HG03045 (cell line): ENCODE measurements at regions not wholly inside any gene's neighbourhood (a gene's known extent, or its start where the extent isn't known, plus 50 kb on each side); places are given as distances from the start of the nearest gene placed in this dataset.

Experiments used
- ATAC-seq: cut with Tn5 transposase; IDR thresholded peaks from one replicate; pipeline ENCODE4 v1.9.1; 2021; ENCODE audit warnings: mild to moderate bottlenecking, moderate library complexity; ENCODE audit not compliant: unreplicated experiment

- ATAC-seq = no peak
Observed at GRCh38 chr2:9681427-9681817, 50.6 kb upstream of the YWHAQ start.

DNA sequence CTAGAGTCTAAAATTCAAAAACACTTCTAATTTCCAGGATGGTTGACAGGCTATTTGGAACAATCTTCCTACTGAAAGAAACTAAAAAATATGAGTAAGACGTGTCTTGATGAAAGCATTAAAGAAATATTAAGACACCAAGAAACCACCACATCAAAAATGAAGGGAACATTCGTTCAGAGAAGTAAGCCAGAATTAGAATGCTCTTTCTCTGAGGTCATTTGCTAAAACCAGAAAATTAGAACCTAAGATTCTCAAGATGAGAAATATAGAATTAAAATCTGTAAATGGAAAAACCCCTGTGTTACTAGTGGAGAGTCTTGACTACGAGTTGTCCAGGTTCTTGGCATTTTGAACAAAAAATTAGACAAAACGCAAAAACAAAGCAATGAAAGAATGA lies 54.8 kb upstream of the YWHAQ start:
- no peak for ATAC-seq

- no peak for ATAC-seq
Observed at GRCh38 chr2:9686061-9686460, 55.3 kb upstream of the YWHAQ start.

- no peak for ATAC-seq
Observed at GRCh38 chr2:9690252-9690651, 59.5 kb upstream of the YWHAQ start.

DNA sequence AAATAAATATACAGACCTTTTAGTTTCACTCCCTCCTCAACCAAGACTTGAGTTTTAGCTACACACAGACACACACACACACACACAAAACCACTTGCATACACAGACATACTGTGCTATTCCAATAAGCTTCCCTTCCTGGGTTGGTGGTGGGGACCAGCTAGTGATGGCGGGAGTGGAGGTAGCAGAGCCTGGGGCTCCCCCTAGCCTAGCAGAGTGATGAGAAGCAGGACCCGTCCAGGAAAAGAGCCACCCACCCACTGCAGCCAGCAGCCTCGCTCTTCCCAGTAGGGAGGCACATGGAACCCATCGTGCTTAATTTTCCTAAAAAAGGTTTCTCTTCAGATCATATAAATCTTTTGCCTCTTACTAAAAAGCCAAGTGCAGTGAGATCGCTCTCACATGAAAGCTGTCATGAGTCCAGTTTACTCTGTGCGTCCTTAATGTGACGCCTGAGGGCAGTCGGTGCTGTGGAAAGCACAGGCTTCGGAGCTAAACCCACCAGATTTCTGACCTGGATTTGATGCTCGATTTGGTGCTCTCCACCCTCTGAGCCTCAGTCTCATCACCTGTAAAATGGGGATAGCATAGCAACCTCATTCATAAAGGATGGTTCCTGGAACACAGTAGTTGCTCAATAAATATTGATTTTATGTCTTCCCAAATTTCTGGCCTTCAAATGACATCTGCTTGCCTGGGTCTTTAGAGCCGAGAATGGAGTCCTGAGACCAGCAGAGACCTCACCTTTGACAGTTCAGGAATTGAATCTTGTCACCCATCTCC lies 60.1 kb upstream of the YWHAQ start:
- ATAC-seq = no peak

DNA sequence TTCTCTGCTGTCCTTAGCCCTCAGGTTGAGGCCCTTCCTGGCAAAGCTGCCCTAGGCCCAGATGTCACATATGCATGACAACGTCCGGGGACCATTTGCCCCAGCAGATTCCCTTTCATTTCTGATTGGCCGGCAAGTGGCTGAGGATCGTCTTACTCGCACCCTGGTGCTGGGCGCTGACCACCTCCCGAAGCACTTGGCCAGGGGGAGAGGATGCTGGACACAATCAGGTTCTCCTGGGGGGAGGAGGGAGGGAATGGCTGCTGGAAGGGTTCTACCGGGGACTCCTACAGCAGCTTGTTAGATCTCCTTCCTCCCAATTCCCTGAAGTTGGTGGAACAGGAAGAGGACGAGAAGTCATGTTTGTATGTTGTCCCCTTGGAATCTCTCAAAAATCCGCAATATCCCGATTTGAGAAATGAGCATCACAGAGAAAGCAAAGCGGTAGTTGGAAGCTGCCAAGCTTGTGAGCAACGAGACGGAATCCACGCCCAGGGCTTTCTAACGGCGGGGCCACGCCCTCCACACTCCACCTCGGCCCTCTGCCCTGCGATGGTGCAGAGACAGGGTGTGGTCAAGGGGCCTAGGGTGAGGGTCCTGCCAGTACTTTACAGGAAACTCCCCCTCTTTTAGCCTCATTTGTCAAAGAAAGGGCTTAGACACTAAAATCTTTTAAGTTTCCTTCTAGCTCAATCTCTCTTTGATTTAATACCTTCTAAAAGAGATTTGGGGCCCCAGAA lies 61.8 kb upstream of the YWHAQ start:
- no peak for ATAC-seq

DNA sequence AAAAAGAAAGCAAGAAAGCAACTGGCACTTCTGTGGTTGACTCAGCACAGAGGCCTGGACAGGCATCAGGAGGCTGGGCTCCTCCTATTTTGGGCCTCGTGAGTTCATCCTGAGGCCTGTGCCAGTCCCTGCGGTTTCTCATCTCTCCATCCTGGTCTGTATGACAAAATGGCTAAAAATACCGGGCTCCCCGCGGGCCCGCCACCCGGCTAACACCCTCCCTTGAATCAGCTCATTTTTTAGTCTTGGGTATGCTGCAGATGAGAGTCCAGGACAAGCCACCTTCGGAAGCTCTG lies 62.3 kb upstream of the YWHAQ start:
- no peak for ATAC-seq

DNA sequence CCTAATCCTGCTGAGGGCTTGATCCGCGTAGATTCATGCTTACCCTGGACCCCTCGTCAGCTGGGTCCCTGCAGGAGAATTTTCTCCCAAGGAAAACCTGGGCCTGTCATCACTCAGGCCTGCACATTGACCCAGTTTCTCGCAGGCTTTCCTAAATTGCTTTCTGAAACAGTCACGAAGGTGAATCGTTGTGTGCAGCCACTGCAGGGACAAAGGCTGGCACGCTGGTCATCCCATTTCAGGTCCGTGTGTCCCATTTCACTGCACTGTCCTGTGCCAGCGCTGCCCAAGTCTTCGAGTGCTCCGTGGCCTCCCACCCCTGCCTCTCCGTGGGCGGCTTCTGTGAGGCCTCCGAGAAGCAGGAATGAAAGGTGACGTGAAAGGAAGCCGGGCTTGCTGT lies 62.8 kb upstream of the YWHAQ start:
- no peak for ATAC-seq

- no peak for ATAC-seq
Observed at GRCh38 chr2:9694661-9695234, 64.0 kb upstream of the YWHAQ start.

- ATAC-seq = no peak
Observed at GRCh38 chr2:9695941-9696340, 65.1 kb upstream of the YWHAQ start.

DNA sequence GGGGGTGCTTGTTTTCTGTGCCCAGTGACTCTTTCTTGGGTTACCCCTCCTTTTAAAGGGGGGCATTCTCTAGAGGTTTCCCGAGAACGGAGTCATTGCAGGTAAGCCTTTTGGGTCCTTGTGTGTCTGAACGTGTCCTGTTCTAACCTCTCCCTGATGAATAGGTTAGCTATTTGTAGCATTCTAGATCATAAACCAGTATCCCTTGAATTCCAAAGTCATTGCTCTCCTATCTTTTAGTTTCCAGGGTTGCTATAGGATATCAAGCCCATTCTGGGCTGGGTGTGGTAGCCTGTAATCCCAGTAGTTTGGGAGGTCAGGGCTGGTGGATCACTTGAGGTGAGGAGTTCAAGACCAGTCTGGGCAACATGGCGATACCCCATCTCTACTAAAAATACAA lies 65.9 kb upstream of the YWHAQ start:
- no peak for ATAC-seq

- ATAC-seq = no peak
Observed at GRCh38 chr2:9697909-9698308, 67.1 kb upstream of the YWHAQ start.

GRCh38 chr2:9699139-9700108 lies 68.6 kb upstream of the YWHAQ start:
- ATAC-seq = no peak

GRCh38 chr2:9700109-9700495 lies 69.3 kb upstream of the YWHAQ start:
- no peak for ATAC-seq

DNA sequence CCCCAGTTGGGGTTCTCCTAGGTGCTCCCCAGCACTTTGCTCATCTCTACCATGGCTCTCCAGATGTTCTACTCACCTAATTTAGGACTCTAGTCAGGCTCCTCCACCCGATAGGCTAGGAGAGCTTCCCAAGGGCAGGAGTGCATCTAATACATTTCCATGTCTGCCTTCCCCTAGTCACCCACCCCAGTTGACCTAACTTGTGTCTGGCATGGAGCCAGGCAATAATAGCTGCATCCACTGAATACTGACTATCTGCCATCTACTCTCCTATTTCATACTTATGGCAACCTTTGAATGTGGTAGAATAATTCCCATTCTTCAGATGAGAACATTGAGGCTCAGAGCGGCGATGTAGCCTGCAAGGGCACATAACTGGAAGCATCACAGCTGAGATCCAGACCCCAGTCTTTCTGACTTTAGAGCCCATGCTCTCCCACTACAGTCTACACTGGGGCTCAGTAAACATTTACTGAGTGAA lies 71.8 kb upstream of the YWHAQ start:
- no peak for ATAC-seq

DNA sequence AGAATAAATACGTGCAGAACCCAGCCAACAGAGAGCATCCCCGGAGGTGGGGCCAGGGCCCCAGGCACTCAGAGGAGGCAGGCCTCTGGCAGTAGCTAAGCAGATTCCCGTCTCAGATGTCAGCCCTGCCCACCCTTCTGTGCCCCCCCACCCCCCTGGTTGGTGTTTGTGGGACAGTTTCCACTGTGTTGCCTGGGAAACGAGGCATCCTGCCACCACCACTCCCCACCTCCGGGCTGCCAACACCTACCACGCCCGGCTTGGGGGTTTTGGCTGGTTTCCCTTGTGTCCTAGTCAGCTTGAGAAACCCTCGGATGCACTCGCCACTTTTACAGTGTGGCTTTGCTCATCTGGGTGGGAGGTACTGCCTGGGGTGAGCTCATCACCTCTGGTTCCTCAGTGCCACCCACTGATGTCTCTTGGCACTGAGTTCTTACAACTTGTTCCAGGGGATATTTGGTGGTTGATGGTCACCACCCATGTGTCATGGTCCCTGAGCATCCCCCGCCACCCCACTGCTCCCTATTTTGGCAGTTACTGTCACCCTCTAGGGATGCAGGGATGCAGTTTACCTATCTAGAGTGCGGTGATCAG lies 72.4 kb upstream of the YWHAQ start:
- ATAC-seq = no peak

GRCh38 chr2:9703701-9704221 lies 73.0 kb upstream of the YWHAQ start:
- no peak for ATAC-seq

DNA sequence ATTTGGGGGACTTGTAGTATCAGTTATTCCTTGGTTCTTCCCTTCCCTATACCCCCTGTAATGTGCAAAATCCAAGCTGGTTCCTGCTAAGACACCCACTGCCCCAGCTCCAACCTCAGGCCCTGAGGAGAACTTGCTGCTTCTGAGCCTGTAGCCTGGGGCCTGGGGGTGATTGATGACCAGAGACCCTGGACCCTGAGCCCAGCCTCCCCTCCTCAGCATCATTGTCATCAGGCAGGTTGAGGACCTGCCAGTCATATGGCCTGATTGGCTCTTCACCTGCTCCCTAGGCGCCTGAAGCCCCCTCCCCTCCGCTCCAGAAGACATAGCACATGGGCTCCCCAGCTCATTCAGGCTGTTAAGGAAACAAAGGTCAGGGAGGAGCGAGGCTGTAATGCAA lies 73.8 kb upstream of the YWHAQ start:
- no peak for ATAC-seq

- no peak for ATAC-seq
Observed at GRCh38 chr2:9705196-9705595, 74.4 kb upstream of the YWHAQ start.

DNA sequence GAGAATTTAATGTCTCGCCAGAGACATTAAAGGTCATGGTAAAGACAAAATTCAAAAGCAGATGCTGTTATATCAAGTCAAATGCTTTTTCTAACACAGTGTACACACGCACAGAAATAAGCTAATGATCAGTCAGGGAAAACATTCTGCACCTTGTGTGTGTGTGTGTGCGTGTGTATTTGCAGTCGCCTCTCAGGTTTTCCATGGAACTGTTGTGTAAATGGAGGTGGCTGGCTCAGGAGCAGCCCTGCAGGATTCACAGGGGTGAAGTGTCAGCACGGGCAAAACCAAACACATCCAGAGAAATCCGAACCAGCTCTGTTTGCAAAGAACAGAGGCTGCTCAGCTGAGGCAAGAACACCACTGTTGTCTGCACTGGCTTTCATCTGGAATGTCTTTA lies 76.2 kb upstream of the YWHAQ start:
- ATAC-seq = no peak
